Epidermal melanocyte (primary cell): ENCODE measurements at regions not wholly inside any gene's neighbourhood (a gene's known extent, or its start where the extent isn't known, plus 50 kb on each side); places are given as distances from the start of the nearest gene placed in this dataset.

Experiments
- DNase-seq: peaks from one replicate; pipeline ENCODE4 v3.0.0; 2011; ENCODE audit warnings: low spot score; ENCODE audit not compliant: insufficient read length

DNA sequence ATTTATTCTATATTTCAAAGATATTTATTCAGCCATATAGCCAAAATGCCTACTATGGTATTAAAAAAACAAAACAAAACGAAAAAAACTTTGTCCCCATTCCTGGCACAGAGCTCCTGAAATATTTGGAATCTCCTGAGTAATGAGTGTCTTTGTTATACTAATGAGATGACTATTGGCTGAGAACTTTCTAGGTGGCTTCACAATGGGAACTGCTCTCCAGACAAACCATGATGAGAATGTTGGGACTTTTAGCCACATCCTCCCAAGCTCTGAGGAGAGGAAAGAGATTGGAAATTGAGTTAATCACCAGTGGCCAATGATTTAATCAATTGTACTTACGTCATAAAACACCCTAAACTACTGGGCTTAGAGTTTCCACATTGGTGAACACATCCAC, 631.8 kb upstream of the SETBP1 start:
- DNase-seq = no peak

DNA sequence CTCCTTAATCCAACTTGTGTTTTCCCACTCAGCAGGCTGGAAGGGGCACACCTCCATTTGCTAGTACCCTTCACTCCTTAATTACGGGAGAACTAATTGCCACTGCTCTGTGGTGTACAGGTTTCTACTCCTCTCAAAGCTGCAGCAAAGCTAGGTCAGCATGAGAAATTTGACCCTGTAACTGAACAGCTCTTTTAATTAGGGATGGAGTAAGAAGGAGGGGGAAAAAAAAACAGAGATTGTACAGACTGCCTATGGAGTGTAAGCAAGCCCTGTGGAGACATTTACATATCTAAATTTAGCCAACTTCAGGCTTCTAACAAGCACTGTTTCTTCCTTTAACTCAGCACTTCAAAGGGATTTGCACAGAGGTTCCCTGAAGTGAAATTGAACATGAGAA, 629.7 kb upstream of the SETBP1 start:
- DNase-seq = no peak

DNA sequence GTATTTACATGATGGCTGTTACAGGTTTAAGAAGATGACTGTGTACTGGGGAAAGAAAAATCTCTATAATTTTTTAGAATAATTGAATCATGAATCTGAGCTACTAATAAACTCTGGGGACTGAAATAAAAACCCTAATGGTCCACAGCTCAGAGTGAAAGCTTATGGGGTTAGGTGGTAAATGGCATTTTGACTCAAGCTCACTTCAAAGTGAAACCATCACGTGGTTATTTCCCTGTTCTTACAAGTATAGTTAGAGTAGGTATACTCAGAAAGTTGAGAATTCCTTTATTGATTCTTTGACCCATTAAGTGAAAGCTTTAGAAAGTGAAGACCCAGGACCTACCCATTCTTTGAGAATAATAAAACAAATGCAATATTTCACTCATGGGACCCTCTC, 626.2 kb upstream of the SETBP1 start:
- DNase-seq = no peak

DNA sequence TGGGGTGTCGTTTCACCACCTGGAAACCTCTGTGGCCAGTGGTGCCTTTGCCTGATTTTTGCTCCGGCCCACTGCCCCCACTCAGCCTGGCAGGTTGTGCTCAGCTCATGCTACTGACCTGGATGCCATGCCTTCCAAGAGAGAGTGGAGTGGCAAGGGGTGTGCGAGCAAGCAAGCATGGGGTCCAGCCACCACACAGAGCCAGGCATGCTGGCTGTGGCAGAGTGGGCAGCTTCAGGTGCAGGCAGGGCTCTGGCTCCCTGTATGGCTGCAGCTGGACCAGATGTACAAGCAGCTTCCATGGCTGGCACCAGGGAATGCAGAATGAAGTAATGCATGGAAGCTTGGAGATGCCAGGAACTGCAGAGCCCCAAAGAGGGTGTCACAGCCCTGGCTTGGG, 620.5 kb upstream of the SETBP1 start:
- no peak for DNase-seq

DNA sequence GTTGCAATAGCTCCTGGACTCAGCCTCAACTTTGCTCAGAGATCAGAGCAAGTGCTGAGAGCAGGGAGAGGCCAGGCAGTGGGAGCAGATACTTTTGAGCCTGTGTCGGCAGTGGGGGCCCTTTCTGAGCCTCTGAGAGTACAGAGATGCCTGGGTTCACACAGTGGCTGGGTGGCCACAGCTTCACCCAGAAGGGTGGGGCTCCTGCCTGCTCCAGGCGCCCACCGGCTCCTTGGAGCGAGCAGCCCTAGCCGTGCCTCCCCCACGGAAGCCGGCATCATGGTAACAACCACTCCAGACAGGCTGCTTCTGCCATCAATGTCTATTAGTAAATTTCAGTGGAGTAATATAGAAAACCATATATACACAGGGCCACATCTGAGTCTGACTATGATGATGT, 619.2 kb upstream of the SETBP1 start:
- no peak for DNase-seq

DNA sequence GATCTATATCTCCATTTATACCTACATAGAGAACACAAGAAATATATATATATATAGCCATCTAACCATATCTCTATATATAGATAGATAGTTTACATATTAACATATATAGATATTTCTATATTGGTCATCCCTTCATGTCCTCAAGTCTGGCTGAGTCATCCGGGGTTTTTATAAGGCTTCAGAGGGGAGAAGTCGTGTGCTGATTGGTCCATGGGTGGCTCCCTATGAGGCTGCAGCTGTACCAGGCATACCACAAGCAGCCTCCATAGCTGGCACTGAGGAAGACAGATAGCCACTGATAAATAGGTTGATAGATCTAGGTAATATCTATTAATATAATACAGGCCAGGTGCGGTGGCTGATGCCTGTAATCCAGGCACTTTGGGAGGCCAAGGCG, 618.3 kb upstream of the SETBP1 start:
- DNase-seq = no peak

DNA sequence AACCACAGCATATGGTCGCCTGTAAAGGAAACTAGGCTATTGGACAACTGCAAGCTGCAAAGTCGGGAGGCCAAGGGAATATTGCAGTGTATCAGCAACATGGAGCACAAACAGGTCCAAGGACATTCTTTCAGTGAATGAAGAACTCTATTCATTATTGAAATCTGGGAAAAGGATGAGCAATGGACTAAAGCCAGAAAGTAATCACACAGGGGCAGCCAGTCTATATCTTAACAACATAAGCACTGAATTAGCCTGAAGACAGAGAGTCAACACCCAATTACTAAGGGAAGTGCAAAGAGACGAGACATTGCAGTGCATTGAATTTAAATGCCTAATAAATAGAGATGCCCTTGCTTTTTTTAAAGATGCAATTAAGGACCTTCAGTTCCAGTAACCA, 615.5 kb upstream of the SETBP1 start:
- no peak for DNase-seq

DNA sequence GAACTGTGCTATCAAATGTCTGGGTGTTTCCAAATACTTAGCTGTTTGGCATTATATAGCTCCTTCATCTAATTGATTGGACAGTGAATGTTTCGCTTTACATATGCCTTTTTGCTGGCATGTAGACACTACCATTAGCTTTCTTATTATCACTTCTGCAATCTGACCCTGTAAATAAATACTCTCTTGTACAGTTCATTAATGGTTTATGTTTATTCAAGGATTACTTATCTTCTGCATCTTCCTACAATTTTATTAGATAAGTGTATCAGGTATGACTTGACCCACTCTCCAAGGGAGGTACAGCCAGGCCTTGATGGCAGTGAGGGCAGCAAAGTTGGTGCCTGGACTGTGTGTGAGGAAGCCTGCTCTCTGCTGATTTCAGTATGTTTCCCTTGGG, 614.1 kb upstream of the SETBP1 start:
- no peak for DNase-seq

DNA sequence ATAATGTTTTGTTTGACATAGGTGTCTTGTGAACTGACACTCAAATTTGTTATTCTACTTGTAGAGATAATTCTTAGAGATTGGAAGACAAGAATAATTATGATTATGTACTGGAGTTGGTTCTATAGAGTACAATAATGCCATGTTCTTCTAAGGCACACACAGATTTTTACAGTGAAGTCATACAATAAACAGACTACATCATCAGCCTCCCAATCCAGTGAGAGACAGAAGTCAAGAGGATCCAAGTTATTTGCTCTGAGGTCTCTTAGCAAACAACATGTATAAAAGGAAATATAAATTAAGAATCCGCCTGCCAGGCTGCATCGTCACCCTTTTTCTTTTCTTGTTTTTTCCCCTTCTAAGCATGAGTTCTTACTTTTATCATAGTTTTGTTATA, 613.5 kb upstream of the SETBP1 start:
- DNase-seq = no peak

DNA sequence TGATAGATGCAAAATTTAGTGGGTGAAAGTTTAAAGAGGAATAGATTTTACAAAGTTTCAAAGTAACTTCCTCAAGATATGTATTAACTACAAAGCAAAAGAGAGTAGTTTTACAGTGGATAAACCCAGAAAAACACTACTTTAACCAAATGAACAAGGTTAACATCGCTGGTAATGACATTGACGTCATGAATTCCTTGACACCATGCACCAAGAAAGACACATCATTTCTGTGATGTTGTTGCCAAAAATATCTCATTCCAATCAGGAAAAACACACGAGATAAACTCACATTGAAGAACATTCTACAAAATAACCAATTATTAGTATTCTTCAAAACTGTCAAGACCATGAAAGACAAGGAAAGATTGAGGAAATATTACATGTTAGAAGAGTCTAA, 605.6 kb upstream of the SETBP1 start:
- no peak for DNase-seq

DNA sequence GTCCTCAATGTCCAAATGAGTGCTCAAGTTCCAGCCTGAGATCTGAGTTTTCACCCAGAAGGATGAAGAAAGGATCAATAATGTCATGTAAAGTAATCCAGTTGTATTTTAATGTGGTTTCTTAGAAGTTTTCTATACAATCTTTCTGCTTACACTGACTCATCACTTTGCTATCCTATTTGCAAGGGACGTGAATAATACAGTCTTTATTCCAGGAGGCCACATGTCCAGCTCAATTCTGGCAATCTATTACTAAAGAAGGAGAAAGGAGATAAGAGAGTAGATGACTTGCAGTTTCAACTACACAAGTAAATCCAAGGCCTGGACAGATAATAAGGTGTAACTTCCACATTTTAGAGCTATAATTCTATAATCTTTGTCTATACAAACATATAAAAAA, 601.1 kb upstream of the SETBP1 start:
- no peak for DNase-seq

DNA sequence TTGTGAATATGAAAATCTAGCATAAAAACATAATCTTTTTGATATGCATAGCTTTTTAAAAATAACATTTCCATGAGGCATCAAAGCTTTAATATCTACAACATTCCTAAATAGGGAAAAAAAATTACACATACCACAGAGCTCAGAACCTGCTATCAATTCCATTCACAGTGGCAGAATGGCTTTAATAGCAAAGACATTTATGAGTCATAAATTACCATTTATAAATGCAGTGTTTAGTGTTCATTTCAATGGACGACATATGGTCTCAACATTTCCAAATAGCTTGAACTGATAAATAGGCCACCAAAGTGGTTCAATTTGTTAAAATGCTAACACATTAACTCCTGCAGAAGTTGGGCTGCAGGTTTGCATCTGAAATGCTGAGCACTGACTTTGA, 600.6 kb upstream of the SETBP1 start:
- DNase-seq = no peak

DNA sequence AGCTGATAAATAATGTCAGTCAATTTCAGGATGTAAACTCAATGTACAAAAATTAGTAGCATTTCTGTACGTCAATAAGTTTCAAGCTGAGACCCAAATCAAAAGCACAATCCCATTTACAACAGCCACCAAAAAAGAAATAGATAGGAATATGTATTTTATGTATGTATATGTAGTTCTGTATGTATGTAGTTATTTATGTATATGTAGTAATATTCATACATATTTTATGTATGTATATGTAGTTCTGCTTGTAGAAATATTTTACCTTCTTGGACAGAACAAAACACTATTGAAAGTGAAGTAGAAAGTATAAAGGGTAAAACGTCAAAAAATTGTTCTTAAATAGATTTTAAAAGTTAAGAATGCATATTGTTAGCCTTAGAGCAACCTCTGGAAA, 591.0 kb upstream of the SETBP1 start:
- DNase-seq = no peak

DNA sequence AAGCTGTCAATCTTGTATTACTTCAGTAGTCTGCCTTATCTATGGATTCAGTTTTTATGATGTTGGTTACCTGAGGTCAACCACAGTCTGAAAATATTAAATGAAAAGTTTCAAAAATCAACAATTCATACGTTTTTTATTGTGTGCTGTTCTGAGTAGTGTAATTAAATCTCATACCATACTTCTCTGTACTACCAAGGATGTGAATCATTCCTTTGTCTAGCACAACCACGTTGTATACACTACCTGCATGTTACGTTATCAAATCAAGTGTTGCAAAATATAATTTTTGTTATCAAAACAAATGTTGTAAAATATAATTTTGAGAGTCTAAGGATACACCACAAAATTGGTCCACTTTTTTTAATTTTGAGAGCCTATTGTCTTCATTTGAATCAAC, 590.2 kb upstream of the SETBP1 start:
- no peak for DNase-seq

DNA sequence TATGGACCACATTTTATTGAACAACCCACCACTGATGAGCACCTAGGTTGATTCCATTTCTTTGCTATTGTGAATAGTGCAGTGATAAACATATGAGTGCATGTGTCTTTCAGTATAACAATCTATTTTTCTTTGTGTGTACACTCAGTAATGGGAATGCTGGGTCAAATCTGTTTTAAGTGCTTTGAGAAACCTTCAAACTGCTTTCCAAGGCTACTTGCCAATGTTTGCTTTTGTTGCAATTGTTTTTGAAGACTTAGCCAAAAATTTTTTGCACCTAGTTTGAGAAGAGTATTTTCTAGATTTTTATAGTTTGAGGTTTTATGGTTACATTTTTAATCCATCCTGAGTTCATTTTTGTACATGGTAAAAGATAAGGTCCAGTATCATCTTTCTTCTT, 587.4 kb upstream of the SETBP1 start:
- no peak for DNase-seq

DNA sequence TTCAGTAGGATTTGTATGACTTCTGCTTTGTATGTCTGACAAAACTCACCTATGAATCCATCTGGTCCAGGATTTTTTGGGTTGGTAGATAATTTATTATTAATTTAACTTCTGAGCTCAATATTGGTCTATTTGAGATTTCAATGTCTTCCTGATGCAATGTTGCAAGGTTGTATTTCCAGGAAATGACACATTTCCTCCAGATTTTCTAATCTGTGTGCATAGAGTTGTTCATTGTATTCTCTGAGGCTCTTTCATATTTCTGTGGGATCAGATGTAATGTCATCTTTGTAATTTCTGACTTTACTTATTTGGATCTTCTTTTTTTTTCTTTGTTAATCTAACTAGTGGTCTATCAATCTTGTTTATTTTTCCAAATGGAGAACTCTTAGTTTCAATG, 584.7 kb upstream of the SETBP1 start:
- DNase-seq = no peak

DNA sequence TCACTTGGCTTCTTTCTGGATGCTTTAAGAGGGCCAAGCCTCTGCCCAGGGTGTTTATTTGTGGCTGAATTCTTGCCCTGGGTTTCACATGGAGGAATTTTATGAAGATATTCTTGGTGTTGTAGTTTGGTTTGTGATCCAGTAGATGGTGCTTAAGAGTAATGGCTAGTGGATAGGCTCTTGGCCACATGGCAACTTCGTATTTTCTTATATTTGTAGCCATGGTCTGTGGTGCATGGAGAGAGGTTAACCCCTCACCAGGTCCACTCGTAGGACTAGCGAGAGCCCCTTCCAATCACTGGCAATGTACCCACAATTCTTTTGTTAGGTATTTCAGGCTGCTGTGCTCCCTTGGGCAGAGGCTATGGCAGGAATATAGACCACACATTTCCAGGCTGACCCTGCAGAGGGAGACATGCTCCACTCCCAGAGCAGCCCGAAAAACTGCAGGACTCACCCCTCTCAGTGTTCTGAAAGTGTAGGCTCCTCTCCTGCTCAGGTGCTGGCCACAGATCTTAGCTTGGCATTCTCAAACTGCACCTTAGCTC, 582.1 kb upstream of the SETBP1 start:
- DNase-seq = no peak

DNA sequence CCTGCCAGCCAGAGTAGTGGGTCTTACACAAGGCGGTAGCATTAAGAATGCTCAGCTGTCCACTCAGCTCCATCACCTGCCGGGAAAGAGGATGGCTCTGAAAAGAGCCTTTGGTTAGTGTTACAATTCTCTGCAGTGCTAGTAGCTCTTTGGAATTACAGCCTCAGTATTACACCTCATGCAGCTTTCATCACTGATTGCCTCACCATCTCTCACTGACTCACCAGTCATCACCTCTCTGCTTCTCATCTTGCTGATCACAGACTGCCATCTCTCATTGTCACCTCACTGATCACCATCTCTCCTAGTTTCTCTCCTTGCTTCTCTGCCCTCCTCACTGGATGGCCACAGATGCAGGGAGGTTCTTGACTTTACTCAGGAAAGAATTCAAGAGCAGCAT, 573.5 kb upstream of the SETBP1 start:
- no peak for DNase-seq

DNA sequence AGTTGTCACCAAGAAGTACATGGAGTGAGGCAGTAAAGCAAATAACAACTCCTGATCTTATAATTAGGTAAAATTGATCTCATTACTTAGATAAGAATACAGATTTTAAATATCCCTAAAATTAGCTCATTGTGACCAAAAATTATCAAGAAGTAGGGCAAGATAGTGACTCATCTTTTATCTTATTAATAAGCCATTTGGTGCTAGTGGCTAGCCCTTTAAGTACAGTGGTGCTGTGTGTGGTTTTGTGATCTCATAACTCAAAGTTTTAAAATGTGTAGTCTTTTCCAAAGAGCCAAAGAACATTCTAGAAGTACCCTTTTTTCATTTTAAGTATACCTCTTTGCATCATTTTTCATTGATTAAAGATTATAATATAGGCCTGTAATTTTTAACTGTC, 569.4 kb upstream of the SETBP1 start:
- no peak for DNase-seq

DNA sequence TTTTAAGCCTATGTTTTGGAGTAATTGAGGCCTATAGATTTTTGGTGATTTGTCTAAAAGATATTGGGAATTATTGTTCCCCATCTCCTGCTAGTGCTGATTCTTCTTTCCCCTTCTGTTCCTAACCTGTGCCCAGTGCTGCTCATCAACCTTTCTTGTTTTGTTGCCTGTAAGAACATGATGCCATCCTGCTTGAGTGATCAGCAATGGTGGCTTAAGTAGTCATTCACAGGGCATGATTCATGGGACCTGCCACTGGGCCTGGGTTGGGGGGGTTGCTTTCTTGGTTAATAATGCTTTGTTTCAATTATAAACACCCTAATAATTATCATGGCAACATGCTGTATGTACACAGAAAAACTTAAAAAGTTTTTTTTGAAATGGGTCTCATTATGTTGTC, 562.9 kb upstream of the SETBP1 start:
- no peak for DNase-seq

DNA sequence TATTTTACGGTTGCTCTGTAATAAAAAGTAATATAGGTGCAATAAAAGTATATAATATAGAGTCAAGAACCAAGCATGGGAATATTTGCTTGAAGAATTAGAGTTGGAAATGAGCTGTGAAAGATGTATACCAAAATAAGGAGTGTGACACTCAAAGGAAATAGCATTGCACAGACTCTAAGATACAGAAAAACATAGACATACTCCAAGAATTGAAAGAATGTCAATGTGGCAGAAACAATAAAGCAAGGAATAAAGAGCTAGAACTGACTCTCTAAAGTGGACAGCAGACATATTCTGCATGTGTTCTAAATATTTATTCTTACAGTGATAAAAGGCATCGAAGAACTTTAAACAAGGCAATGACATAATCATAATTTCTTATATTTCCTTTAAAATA, 561.1 kb upstream of the SETBP1 start:
- no peak for DNase-seq

DNA sequence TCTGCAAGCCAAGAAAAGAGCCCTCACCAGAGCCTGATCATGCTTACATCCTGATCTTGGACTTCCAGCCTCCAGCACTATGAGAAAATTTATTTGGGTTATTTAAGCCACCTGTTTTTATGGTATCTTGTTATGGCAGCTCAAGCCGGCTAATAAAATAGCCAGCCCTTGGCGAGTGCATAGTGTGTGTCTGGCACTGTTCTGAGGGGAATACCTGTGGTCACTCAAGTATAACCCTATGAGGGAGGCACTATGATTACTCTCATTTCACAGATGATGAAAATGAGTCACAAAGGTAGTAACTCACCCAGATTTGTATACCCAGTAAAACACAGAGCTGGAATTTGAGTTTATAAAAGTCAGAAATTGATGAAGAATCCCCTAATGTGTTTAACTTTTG, 556.9 kb upstream of the SETBP1 start:
- DNase-seq = no peak

DNA sequence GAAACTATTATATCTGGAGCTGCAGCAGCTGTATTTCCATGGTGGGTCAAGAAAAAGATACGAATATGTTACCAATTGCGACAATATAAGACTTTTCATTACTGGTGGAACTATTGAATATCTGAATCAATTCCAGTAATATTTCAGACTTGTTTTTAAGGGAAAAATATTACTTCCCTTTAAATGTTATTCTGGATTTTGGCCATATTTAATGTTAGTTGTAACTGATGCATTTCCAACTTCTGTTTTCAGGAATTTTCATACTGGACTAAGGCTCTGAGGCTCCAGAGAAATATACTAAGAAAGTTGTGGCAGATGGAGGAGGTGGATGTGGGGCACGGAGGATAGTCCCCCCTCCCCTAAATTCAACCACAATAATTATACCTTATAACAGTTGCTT, 555.2 kb upstream of the SETBP1 start:
- no peak for DNase-seq

DNA sequence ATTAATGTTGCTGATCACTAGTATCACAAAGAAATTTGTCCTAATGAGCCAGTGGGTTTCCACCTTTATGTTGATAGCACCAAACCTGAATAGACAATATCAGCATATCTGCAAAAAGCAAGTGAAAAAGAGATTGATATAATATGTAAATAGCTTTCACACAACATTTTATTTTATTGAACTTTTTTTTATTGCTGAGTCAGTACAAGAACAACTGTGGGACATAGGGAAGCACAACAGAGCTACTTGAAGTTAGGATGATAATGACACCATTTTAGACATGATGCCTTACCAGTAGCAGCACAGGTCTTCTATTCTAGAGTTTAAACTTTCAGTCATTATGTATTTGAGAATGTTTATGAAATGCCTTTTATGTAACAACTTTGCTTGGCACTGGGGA, 554.1 kb upstream of the SETBP1 start:
- DNase-seq = no peak
